B cell (primary cell): ENCODE measurements at regions not wholly inside any gene's neighbourhood (a gene's known extent, or its start where the extent isn't known, plus 50 kb on each side); places are given as distances from the start of the nearest gene placed in this dataset.
A peak's percentile ranks its signal among the peaks of the same experiment; 100 is the strongest.

Experiments
- ATAC-seq: fragments of 200-7000 bp; cut with Tn5 transposase; one replicate; pipeline ENCODE4 v1.10.0; 2021; ENCODE audit warnings: low read depth, mild to moderate bottlenecking, moderate number of reproducible peaks, moderate library complexity
- CTCF ChIA-PET: fragments of 350-600 bp; sonication (Branson Sonifier 250); formaldehyde crosslinking; loops from one replicate; lab custom pipeline; 2021; ENCODE audit warnings: antibody characterized with exemption, inconsistent platforms; lab: Charles Lee
- POLR2A ChIA-PET: fragments of 350-600 bp; sonication (Branson Sonifier 250); formaldehyde crosslinking; loops from one replicate; lab custom pipeline; 2021; ENCODE audit warnings: antibody characterized with exemption; lab: Charles Lee
- DNase-seq: peaks from one replicate; pipeline ENCODE4 v3.0.0; 2013
- H2AFZ ChIP-seq: 2 replicates; pipeline ENCODE4 v1.6.1; 2012; ENCODE audit warnings: mild to moderate bottlenecking, low read depth, low read length; ENCODE audit not compliant: insufficient read depth, poor library complexity, severe bottlenecking
- H3K27ac ChIP-seq, 2 donors: 1 replicate in 1 of 2; 2 replicates in 1 of 2; pipeline ENCODE4 v1.5.1; 2012 to 2013; ENCODE audit warnings: low read length in 2 of 2, mild to moderate bottlenecking in 2 of 2, moderate library complexity in 1 of 2
- H3K27me3 ChIP-seq, 4 experiments: fragments of 200-600 bp in 1 of 4; sonication (generic) in 1 of 4; replicated peaks in 1 of 4; 1 replicate in 2 of 4; 2 replicates in 2 of 4; pipeline versions ENCODE4 v1.6.1 to v1.7.0; 2013 to 2016; ENCODE audit warnings: low read length in 3 of 4, mild to moderate bottlenecking in 2 of 4, mixed read lengths in 1 of 4, moderate library complexity in 1 of 4; ENCODE audit not compliant: insufficient read depth in 4 of 4, control insufficient read depth in 3 of 4; ENCODE audit errors: control extremely low read depth in 1 of 4
- H3K36me3 ChIP-seq, 2 experiments: replicated peaks in 1 of 2; 1 replicate in 1 of 2; 2 replicates in 1 of 2; pipeline versions ENCODE4 v1.6.1 to v1.7.1; 2013; ENCODE audit warnings: low read length in 1 of 2; ENCODE audit not compliant: insufficient read depth in 2 of 2, control insufficient read depth in 1 of 2; ENCODE audit errors: control extremely low read depth in 1 of 2, extremely low read depth in 1 of 2
- H3K4me1 ChIP-seq, 2 donors: fragments of 200-600 bp in 1 of 2; sonication (generic) in 1 of 2; 1 replicate in 1 of 2; 2 replicates in 1 of 2; pipeline versions ENCODE4 v1.5.1 to v1.6.1; 2013 to 2017; ENCODE audit warnings: low read length in 2 of 2; ENCODE audit not compliant: control insufficient read depth in 2 of 2, insufficient read depth in 2 of 2
- H3K4me2 ChIP-seq: replicated peaks from 2 replicates; pipeline ENCODE3; 2012; ENCODE audit warnings: mild to moderate bottlenecking, low read depth, low read length; ENCODE audit not compliant: poor library complexity, severe bottlenecking
- H3K4me3 ChIP-seq, 5 experiments: fragments of 200-600 bp in 1 of 5; sonication (generic) in 1 of 5; 1 replicate in 3 of 5; 2 replicates in 2 of 5; pipeline versions ENCODE4 v1.5.1 to v1.7.0; 2011 to 2016; ENCODE audit warnings: low read length in 4 of 5, mild to moderate bottlenecking in 4 of 5, low read depth in 2 of 5, control low read depth in 1 of 5, moderate library complexity in 1 of 5; ENCODE audit not compliant: insufficient read depth in 1 of 5; ENCODE audit errors: control extremely low read depth in 1 of 5, extremely low read depth in 1 of 5
- H3K79me2 ChIP-seq: fragments of 200-600 bp; sonication (generic); one replicate; pipeline ENCODE4 v1.6.0; 2016; ENCODE audit warnings: low read length; ENCODE audit not compliant: control insufficient read depth, insufficient read depth
- H3K9ac ChIP-seq: fragments of 200-600 bp; sonication (generic); 2 replicates; pipeline ENCODE4 v1.6.1; 2017; ENCODE audit warnings: mild to moderate bottlenecking, low read length, moderate library complexity
- H3K9me3 ChIP-seq, 3 donors: one replicate each; pipeline versions ENCODE4 v1.6.1 to v1.7.1; 2013; ENCODE audit warnings: low read length in 2 of 3; ENCODE audit not compliant: control insufficient read depth in 2 of 3, insufficient read depth in 1 of 3; ENCODE audit errors: control extremely low read depth in 1 of 3
- H4K20me1 ChIP-seq: 2 replicates; pipeline ENCODE4 v1.6.0; 2012; ENCODE audit warnings: mild to moderate bottlenecking, low read length; ENCODE audit not compliant: insufficient read depth, control insufficient read depth, poor library complexity, severe bottlenecking
- H3K27ac Mint-ChIP-seq: one replicate; pipeline ENCODE4 v1.8.0; 2021; ENCODE audit warnings: mixed read lengths
- H3K27me3 Mint-ChIP-seq: one replicate; pipeline ENCODE4 v1.8.0; 2021; ENCODE audit warnings: mixed read lengths
- H3K4me1 Mint-ChIP-seq: one replicate; pipeline ENCODE4 v1.8.0; 2021; ENCODE audit warnings: mixed read lengths
- H3K4me3 Mint-ChIP-seq: one replicate; pipeline ENCODE4 v1.8.0; 2021; ENCODE audit warnings: mixed read lengths
- H3K9me3 Mint-ChIP-seq: one replicate; pipeline ENCODE4 v1.8.0; 2022; ENCODE audit warnings: mixed read lengths; ENCODE audit not compliant: insufficient read depth
- EZH2 ChIP-seq: IDR thresholded peaks from 2 replicates; pipeline ENCODE4 v1.6.1; 2012; ENCODE audit warnings: borderline replicate concordance, low read depth, mild to moderate bottlenecking, moderate library complexity, low read length; ENCODE audit not compliant: insufficient read depth, poor library complexity, severe bottlenecking
- WGBS: methylation state at CpG from one replicate; pipeline ENCODE4 v1.1.5; 2013; ENCODE audit warnings: missing lambda C conversion rate; ENCODE audit not compliant: insufficient coverage; 5-methylcytosine and 5-hydroxymethylcytosine counted together
- intact Hi-C: fragments of 100-400 bp; cut with micrococcal nuclease; formaldehyde crosslinking; loops from one replicate; pipeline ENCODE4 v1.10.0; 2022
- TF ChIP-seq, protein P1 (sequence below): fragments of 200-600 bp; IDR thresholded peaks from one replicate; pipeline ENCODE4 v1.8.0; 2022; ENCODE audit warnings: antibody characterized with exemption, mild to moderate bottlenecking

GRCh38 chr9:96150324-96151227, 151.4 kb downstream of the HSD17B3 start:
- H3K36me3 ChIP-seq: no peaks in the 10 kb centered on the region
- no peak overlapping the region for H3K4me3 ChIP-seq
- no peaks in the 10 kb centered on the region for H3K9me3 Mint-ChIP-seq
- H3K4me3 Mint-ChIP-seq: peak overlapping the region; percentile 33
- 3% methylated on average over 5 of the region's 11 CpGs for WGBS
- H3K9me3 ChIP-seq: no peaks in the 10 kb centered on the region
- intact Hi-C loops: no loop called here
- peak overlapping the region; percentile 26 for H2AFZ ChIP-seq
- H3K27me3 ChIP-seq: peaks cover 0 to 3% (median 0%) of the 10 kb centered on the region in 4 experiments
- CTCF ChIA-PET: no interaction called here
- no peak for TF ChIP-seq EZH2
- TF ChIP-seq, protein P1, sequence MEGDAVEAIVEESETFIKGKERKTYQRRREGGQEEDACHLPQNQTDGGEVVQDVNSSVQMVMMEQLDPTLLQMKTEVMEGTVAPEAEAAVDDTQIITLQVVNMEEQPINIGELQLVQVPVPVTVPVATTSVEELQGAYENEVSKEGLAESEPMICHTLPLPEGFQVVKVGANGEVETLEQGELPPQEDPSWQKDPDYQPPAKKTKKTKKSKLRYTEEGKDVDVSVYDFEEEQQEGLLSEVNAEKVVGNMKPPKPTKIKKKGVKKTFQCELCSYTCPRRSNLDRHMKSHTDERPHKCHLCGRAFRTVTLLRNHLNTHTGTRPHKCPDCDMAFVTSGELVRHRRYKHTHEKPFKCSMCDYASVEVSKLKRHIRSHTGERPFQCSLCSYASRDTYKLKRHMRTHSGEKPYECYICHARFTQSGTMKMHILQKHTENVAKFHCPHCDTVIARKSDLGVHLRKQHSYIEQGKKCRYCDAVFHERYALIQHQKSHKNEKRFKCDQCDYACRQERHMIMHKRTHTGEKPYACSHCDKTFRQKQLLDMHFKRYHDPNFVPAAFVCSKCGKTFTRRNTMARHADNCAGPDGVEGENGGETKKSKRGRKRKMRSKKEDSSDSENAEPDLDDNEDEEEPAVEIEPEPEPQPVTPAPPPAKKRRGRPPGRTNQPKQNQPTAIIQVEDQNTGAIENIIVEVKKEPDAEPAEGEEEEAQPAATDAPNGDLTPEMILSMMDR: no peak
- H3K79me2 ChIP-seq: no peaks in the 10 kb centered on the region
- ATAC-seq (no peak), DNase-seq (peak; percentile 16)
- H3K27ac ChIP-seq: no peak overlapping the region
- H3K4me1 Mint-ChIP-seq: peaks cover 22% of the 10 kb centered on the region
- no peak overlapping the region for H3K4me2 ChIP-seq
- POLR2A ChIA-PET: no interaction called here
- peaks cover 23% of the 10 kb centered on the region for H3K27me3 Mint-ChIP-seq
- peaks cover 8 to 14% of the 10 kb centered on the region in 2 donors for H3K4me1 ChIP-seq
- no peak overlapping the region for H3K27ac Mint-ChIP-seq
- no peaks in the 10 kb centered on the region for H4K20me1 ChIP-seq
- H3K9ac ChIP-seq: no peak overlapping the region

GRCh38 chr9:96149533-96150280, 152.3 kb downstream of the HSD17B3 start:
- intact Hi-C loops: no loop called here
- Histone ChIP-seq H4K20me1 (no peaks in the 10 kb centered on the region), H3K36me3 (no peaks in the 10 kb centered on the region), H3K79me2 (no peaks in the 10 kb centered on the region), H3K9me3 (no peaks in the 10 kb centered on the region), H3K27ac (no peak overlapping the region), H3K27me3 (peaks cover 0 to 3% (median 0%) of the 10 kb centered on the region in 4 experiments), H3K4me3 (peak overlapping the region in 2 of 5 experiments; percentile 4 to 19), H2AFZ (peak overlapping the region; percentile 26), H3K9ac (peak overlapping the region; percentile 31), H3K4me1 (peaks cover 8 to 14% of the 10 kb centered on the region in 2 donors), H3K4me2 (peak overlapping the region; percentile 36)
- CTCF ChIA-PET: no interaction called here
- WGBS: 6% methylated on average over 9 of the region's 13 CpGs
- Mint-ChIP-seq H3K9me3 (no peaks in the 10 kb centered on the region), H3K27me3 (peaks cover 25% of the 10 kb centered on the region), H3K4me3 (peak overlapping the region; percentile 66), H3K27ac (no peak overlapping the region), H3K4me1 (peaks cover 22% of the 10 kb centered on the region)
- ATAC-seq (no peak), DNase-seq (peak; percentile 8)
- POLR2A ChIA-PET: no interaction called here
- TF ChIP-seq, protein P1: no peak
- no peak for TF ChIP-seq EZH2
